ENCODE measurements at regions not wholly inside any gene's neighbourhood (a gene's known extent, or its start where the extent isn't known, plus 50 kb on each side); places are given as distances from the start of the nearest gene placed in this dataset.

DNA sequence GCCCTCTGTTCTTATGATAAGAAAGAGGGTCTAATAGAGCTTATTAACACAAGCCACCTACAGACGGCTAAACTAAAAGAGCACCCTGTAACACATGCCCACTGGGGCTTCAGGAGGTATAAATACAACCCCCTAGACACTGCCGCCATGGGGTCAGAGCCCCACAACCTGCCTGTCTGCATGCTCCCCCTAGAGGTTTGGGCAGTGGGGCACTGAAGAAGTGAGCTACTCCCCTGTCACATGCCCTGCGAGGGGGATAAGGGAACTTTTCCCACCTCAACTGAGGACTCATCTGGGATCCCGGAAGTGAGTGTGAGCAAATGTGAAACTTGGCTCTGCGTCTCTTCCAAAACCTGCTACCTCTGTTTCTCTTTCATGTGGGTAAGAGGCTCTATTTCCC, 334.5 kb downstream of the ADAM29 start:
- TF ChIP-seq ELF4 (IDR thresholded peaks at IDR 0.05), result no peak
- no peak for TF ChIP-seq ZNF384 (IDR thresholded peaks at IDR 0.05)
- TF ChIP-seq, protein P1, sequence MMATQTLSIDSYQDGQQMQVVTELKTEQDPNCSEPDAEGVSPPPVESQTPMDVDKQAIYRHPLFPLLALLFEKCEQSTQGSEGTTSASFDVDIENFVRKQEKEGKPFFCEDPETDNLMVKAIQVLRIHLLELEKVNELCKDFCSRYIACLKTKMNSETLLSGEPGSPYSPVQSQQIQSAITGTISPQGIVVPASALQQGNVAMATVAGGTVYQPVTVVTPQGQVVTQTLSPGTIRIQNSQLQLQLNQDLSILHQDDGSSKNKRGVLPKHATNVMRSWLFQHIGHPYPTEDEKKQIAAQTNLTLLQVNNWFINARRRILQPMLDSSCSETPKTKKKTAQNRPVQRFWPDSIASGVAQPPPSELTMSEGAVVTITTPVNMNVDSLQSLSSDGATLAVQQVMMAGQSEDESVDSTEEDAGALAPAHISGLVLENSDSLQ (IDR thresholded peaks at IDR 0.05), result no peak
- no peak for TF ChIP-seq BHLHE40 (IDR thresholded peaks at IDR 0.05; ENCODE audit: borderline replicate concordance)
